GM13976 (cell line): ENCODE measurements at regions not wholly inside any gene's neighbourhood (a gene's known extent, or its start where the extent isn't known, plus 50 kb on each side); places are given as distances from the start of the nearest gene placed in this dataset.

Source experiments
- DNase-seq: peaks from one replicate; pipeline ENCODE4 v3.0.0; 2012; ENCODE audit warnings: low spot score
- in situ Hi-C: fragments of 300-500 bp; cut with MboI; formaldehyde crosslinking; loops from one replicate; pipeline ENCODE4 v1.12.0; 2022; ENCODE audit warnings: low sequenced_read_pairs, mixed read lengths, inconsistent platforms; ENCODE audit not compliant: unreplicated experiment
- TF ChIP-seq, protein P1 (sequence below): IDR thresholded peaks from 2 replicates; pipeline ENCODE4 v1.5.1; 2012; ENCODE audit warnings: borderline replicate concordance, mild to moderate bottlenecking; ENCODE audit not compliant: insufficient read depth; ENCODE audit errors: extremely low read depth, missing control alignments, control extremely low read depth

GRCh38 chr7:67690700-67691099 is 694.1 kb downstream of the TYW1 start:
- in situ Hi-C loops: no loop called here
- TF ChIP-seq, protein P1, sequence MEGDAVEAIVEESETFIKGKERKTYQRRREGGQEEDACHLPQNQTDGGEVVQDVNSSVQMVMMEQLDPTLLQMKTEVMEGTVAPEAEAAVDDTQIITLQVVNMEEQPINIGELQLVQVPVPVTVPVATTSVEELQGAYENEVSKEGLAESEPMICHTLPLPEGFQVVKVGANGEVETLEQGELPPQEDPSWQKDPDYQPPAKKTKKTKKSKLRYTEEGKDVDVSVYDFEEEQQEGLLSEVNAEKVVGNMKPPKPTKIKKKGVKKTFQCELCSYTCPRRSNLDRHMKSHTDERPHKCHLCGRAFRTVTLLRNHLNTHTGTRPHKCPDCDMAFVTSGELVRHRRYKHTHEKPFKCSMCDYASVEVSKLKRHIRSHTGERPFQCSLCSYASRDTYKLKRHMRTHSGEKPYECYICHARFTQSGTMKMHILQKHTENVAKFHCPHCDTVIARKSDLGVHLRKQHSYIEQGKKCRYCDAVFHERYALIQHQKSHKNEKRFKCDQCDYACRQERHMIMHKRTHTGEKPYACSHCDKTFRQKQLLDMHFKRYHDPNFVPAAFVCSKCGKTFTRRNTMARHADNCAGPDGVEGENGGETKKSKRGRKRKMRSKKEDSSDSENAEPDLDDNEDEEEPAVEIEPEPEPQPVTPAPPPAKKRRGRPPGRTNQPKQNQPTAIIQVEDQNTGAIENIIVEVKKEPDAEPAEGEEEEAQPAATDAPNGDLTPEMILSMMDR: no peak

GRCh38 chr7:67692425-67692824 is 695.8 kb downstream of the TYW1 start:
- DNase-seq: no peak
- TF ChIP-seq, protein P1: no peak
- in situ Hi-C loops: no loop called here

More at GRCh38 chr7:67690700-67691099, 694.1 kb downstream of the TYW1 start:
- DNase-seq: no peak

GRCh38 chr7:67696124-67696523 is 699.5 kb downstream of the TYW1 start:
- TF ChIP-seq, protein P1: no peak
- in situ Hi-C loops: no loop called here
- no peak for DNase-seq

DNA sequence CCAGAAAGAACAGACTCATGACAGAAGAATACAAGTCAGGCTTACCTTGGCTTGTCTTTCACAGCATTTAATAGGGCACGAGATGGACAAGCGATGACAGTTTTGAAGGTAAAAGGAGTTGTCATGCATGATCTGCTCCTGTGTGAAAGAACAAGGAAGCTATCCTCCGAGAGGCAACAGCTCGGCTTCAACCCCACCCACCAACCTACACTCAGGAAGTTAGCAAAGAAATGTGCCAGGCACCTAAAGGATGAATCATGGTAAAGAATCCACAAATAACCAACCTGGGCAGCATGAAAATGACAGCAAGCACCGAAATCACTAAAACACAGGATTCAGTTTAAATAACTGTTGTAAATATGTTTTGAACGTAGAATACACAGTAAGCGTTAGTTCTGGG is 700.2 kb downstream of the TYW1 start:
- DNase-seq: no peak
- TF ChIP-seq, protein P1: no peak
- in situ Hi-C loops: no loop called here

DNA sequence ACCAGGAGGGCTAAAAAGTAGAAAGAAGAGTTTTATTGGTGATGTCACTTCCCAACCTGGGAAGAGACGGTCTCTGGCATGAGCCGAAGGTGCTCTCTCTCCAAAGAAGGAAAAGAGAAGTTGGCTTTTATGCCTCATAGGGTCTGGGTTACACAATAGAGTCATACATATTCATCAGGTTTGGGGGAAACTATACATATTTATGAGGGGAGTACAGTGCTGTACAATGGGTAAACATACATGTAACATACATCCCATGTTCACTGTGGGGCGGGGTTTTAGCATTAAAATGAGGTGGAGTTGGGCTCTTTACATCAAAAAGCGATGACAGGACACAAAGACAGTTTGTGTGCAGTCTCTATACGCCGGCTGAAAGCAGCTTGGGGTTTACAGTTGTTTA is 701.7 kb downstream of the TYW1 start:
- DNase-seq: no peak
- in situ Hi-C loops: no loop called here
- TF ChIP-seq, protein P1: no peak

- TF ChIP-seq, protein P1: no peak
- DNase-seq: no peak
- in situ Hi-C loops: no loop called here
These were observed 709.2 kb downstream of the TYW1 start for GRCh38 chr7:67705850-67706249.

DNA sequence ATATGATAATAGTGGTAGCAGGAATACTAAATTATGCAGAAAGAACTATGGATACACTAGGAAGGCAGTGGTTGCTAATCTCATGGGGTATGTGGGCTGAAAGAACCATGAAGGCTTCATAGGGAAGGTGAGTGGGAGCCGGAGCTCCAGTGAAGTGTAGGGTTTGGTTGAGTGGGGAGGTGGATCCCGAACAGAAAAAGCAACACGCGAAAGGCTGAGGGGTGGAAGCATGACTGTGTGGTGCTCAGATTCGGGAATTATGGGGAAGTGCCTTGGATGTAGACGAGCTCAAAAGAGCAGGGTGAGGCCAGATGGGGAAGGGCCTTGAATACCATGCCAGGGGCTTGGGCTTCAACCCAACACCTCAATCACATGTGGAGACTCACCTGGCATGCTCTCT is 715.1 kb downstream of the TYW1 start:
- in situ Hi-C loops: no loop called here
- TF ChIP-seq, protein P1: no peak
- DNase-seq: no peak
